Mucosa of descending colon (tissue), 3 donors: ENCODE measurements at regions not wholly inside any gene's neighbourhood (a gene's known extent, or its start where the extent isn't known, plus 50 kb on each side); places are given as distances from the start of the nearest gene placed in this dataset.
A peak's percentile ranks its signal among the peaks of the same experiment; 100 is the strongest.

Experiments used
- ATAC-seq: fragments of 200-7000 bp; cut with Tn5 transposase; one replicate; pipeline ENCODE4 v1.9.1; 2020; ENCODE audit warnings: mild to moderate bottlenecking, moderate library complexity
- DNase-seq, 3 donors: peaks; one replicate each; pipeline ENCODE4 v3.0.0-alpha.2; 2020
- H3K36me3 ChIP-seq: fragments of 200-600 bp; one replicate; pipeline ENCODE4 v1.8.0; 2021; ENCODE audit warnings: low read depth, mild to moderate bottlenecking
- H3K4me1 ChIP-seq: fragments of 200-600 bp; one replicate; pipeline ENCODE4 v1.8.0; 2021; ENCODE audit warnings: low read depth, mild to moderate bottlenecking
- H3K4me3 ChIP-seq: fragments of 200-600 bp; one replicate; pipeline ENCODE4 v1.8.0; 2021; ENCODE audit warnings: mild to moderate bottlenecking
- H3K9me3 ChIP-seq: fragments of 200-600 bp; one replicate; pipeline ENCODE4 v1.8.0; 2021; ENCODE audit warnings: mild to moderate bottlenecking
- CTCF ChIP-seq: fragments of 200-600 bp; IDR thresholded peaks from one replicate; pipeline ENCODE4 v1.8.0; 2022; ENCODE audit warnings: antibody characterized with exemption, mild to moderate bottlenecking
- intact Hi-C, 2 donors: fragments of 100-400 bp; cut with DNase I in 1 of 2; cut with micrococcal nuclease in 1 of 2; formaldehyde crosslinking; loops; one replicate each; pipeline versions ENCODE4 v1.11.0 to v1.11.1; 2022; cut with DNase I, micrococcal nuclease
- donor health status: DM: no; HTN: no; CAD: no; lungs with moderate emphysema.
- donor health status: DM: no; HTN: no; CAD: no.
- donor health status: DM: no; HTN: yes; CAD: no.

- Histone ChIP-seq H3K9me3 (no peaks in the 10 kb centered on the region), H3K4me3 (no peak overlapping the region), H3K4me1 (no peaks in the 10 kb centered on the region), H3K36me3 (no peaks in the 10 kb centered on the region)
- no peak for TF ChIP-seq CTCF
- intact Hi-C loops: no loop called here
- peak; percentile 56 for ATAC-seq
- no peak for DNase-seq
Measured at GRCh38 chr2:173537694-173538093, 183.0 kb downstream of the CDCA7 start.

GRCh38 chr2:173539615-173540014 is 184.9 kb downstream of the CDCA7 start:
- peaks cover 3% of the 10 kb centered on the region for H3K4me1 ChIP-seq
- no peak overlapping the region for H3K4me3 ChIP-seq
- no peaks in the 10 kb centered on the region for H3K9me3 ChIP-seq
- DNase-seq (no peak), ATAC-seq (no peak)
- H3K36me3 ChIP-seq: no peaks in the 10 kb centered on the region
- intact Hi-C loops: no loop called here
- no peak for TF ChIP-seq CTCF

GRCh38 chr2:173544641-173545363 is 190.1 kb downstream of the CDCA7 start:
- H3K4me1 ChIP-seq: peaks cover 11% of the 10 kb centered on the region
- no peaks in the 10 kb centered on the region for H3K36me3 ChIP-seq
- H3K9me3 ChIP-seq: no peaks in the 10 kb centered on the region
- DNase-seq (peak in 2 of 3 donors; percentile 37 to 43), ATAC-seq (peak; percentile 95)
- H3K4me3 ChIP-seq: no peak overlapping the region
- intact Hi-C loops: no loop called here
- no peak for TF ChIP-seq CTCF

- Histone ChIP-seq H3K4me3 (no peak overlapping the region), H3K9me3 (no peaks in the 10 kb centered on the region), H3K4me1 (peaks cover 11% of the 10 kb centered on the region), H3K36me3 (no peaks in the 10 kb centered on the region)
- intact Hi-C loops: no loop called here
- DNase-seq (no peak), ATAC-seq (peak; percentile 38)
- TF ChIP-seq CTCF: no peak
Measured at GRCh38 chr2:173545364-173545763, 190.7 kb downstream of the CDCA7 start.

- no peak for TF ChIP-seq CTCF
- H3K4me3 ChIP-seq: no peak overlapping the region
- no peaks in the 10 kb centered on the region for H3K36me3 ChIP-seq
- intact Hi-C loops: no loop called here
- H3K4me1 ChIP-seq: peaks cover 11% of the 10 kb centered on the region
- H3K9me3 ChIP-seq: no peaks in the 10 kb centered on the region
- ATAC-seq (no peak), DNase-seq (no peak)
Measured at GRCh38 chr2:173547499-173547898, 192.8 kb downstream of the CDCA7 start.

GRCh38 chr2:173550143-173550542 is 195.5 kb downstream of the CDCA7 start:
- intact Hi-C loops: no loop called here
- Histone ChIP-seq H3K4me1 (peaks cover 6% of the 10 kb centered on the region), H3K36me3 (no peaks in the 10 kb centered on the region), H3K9me3 (no peaks in the 10 kb centered on the region), H3K4me3 (no peak overlapping the region)
- DNase-seq (no peak), ATAC-seq (no peak)
- TF ChIP-seq CTCF: no peak
